GM23338 (cell line): ENCODE measurements at regions not wholly inside any gene's neighbourhood (a gene's known extent, or its start where the extent isn't known, plus 50 kb on each side); places are given as distances from the start of the nearest gene placed in this dataset.

Experiments used
- CREB1 ChIP-seq: fragments of 250-450 bp; sonication (Bioruptor Pico); IDR thresholded peaks from 2 replicates; pipeline ENCODE4 v1.5.0; 2020; ENCODE audit warnings: low read depth, mild to moderate bottlenecking, moderate library complexity
- EZH2 ChIP-seq: fragments of 200-600 bp; sonication (generic); IDR thresholded peaks from one replicate; pipeline ENCODE4 v1.8.0; 2017; ENCODE audit warnings: antibody characterized with exemption, mild to moderate bottlenecking, low read depth; ENCODE audit not compliant: unreplicated experiment
- EZH2phosphoT487 ChIP-seq: fragments of 200-600 bp; sonication (generic); IDR thresholded peaks from one replicate; pipeline ENCODE4 v1.8.1; 2018; ENCODE audit warnings: antibody characterized with exemption; ENCODE audit not compliant: unreplicated experiment
- JUNB ChIP-seq: IDR thresholded peaks from one replicate; pipeline ENCODE4 v1.6.1; 2016; ENCODE audit warnings: antibody characterized with exemption; ENCODE audit not compliant: unreplicated experiment
- NANOG ChIP-seq: IDR thresholded peaks from 2 replicates; pipeline ENCODE4 v1.6.1; 2016; ENCODE audit warnings: antibody characterized with exemption, borderline replicate concordance
- POLR2AphosphoS5 ChIP-seq: IDR thresholded peaks from 2 replicates; pipeline ENCODE4 v1.6.1; 2016; ENCODE audit warnings: antibody characterized with exemption, low read depth
- STAT1 ChIP-seq: IDR thresholded peaks from one replicate; pipeline ENCODE4 v1.6.1; 2016; ENCODE audit warnings: antibody characterized with exemption; ENCODE audit not compliant: unreplicated experiment
- ZNF114 ChIP-seq: fragments of 250-450 bp; sonication (Bioruptor Pico); IDR thresholded peaks from 2 replicates; pipeline ENCODE4 v1.5.0; 2020; ENCODE audit warnings: mild to moderate bottlenecking, moderate library complexity
- ZNF331 ChIP-seq: fragments of 250-450 bp; sonication (Bioruptor Pico); IDR thresholded peaks from 2 replicates; pipeline ENCODE4 v1.5.0; 2020; ENCODE audit warnings: low read depth, mild to moderate bottlenecking, moderate library complexity
- TF ChIP-seq, protein P1 (sequence below), 2 experiments: fragments of 200-600 bp in 1 of 2; sonication (generic) in 1 of 2; conservative IDR thresholded peaks; 2 replicates each; pipeline versions ENCODE4 v1.5.1 to v1.6.1; 2016 to 2017; ENCODE audit warnings: antibody characterized with exemption in 2 of 2, low read depth in 2 of 2, mild to moderate bottlenecking in 2 of 2, moderate library complexity in 1 of 2
- TF ChIP-seq, protein P2 (sequence below): IDR thresholded peaks from one replicate; pipeline ENCODE4 v1.6.1; 2018; ENCODE audit warnings: antibody characterized with exemption; ENCODE audit not compliant: unreplicated experiment
- TF ChIP-seq, protein P3 (sequence below): IDR thresholded peaks from 2 replicates; pipeline ENCODE4 v1.6.1; 2016; ENCODE audit warnings: antibody characterized with exemption

DNA sequence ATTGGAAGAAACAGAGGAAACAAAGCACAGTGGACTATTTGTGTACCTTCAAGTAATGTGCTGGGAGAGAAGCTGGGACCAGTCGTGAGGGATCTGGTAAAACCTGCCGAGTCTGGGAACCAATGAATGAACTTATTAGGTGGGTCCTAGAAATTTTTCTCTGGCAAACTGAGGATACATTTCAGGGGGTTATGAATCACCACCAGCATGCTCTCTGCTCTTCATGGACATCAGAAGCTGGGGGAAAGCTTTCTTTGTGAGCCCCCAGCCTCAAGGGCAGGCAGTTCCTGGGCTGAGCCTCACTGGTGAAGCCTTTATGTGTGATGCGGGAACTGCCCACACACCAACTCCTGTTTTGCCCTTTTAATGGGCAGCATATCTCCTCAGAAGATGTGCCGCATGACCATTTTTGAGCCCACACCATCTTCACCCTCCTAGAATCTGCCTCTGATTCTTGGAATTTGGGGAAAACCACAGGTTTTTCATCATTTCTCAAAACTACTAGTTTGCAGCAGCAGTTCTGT is 95.4 kb upstream of the ENPP6 start:
- no peak for TF ChIP-seq JUNB
- TF ChIP-seq, protein P1, sequence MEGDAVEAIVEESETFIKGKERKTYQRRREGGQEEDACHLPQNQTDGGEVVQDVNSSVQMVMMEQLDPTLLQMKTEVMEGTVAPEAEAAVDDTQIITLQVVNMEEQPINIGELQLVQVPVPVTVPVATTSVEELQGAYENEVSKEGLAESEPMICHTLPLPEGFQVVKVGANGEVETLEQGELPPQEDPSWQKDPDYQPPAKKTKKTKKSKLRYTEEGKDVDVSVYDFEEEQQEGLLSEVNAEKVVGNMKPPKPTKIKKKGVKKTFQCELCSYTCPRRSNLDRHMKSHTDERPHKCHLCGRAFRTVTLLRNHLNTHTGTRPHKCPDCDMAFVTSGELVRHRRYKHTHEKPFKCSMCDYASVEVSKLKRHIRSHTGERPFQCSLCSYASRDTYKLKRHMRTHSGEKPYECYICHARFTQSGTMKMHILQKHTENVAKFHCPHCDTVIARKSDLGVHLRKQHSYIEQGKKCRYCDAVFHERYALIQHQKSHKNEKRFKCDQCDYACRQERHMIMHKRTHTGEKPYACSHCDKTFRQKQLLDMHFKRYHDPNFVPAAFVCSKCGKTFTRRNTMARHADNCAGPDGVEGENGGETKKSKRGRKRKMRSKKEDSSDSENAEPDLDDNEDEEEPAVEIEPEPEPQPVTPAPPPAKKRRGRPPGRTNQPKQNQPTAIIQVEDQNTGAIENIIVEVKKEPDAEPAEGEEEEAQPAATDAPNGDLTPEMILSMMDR (conservative IDR thresholded peaks at IDR 0.05; ENCODE audit: low read depth in 2 of 2): no peak
- TF ChIP-seq EZH2: no peak
- no peak for TF ChIP-seq POLR2AphosphoS5
- TF ChIP-seq, protein P2, sequence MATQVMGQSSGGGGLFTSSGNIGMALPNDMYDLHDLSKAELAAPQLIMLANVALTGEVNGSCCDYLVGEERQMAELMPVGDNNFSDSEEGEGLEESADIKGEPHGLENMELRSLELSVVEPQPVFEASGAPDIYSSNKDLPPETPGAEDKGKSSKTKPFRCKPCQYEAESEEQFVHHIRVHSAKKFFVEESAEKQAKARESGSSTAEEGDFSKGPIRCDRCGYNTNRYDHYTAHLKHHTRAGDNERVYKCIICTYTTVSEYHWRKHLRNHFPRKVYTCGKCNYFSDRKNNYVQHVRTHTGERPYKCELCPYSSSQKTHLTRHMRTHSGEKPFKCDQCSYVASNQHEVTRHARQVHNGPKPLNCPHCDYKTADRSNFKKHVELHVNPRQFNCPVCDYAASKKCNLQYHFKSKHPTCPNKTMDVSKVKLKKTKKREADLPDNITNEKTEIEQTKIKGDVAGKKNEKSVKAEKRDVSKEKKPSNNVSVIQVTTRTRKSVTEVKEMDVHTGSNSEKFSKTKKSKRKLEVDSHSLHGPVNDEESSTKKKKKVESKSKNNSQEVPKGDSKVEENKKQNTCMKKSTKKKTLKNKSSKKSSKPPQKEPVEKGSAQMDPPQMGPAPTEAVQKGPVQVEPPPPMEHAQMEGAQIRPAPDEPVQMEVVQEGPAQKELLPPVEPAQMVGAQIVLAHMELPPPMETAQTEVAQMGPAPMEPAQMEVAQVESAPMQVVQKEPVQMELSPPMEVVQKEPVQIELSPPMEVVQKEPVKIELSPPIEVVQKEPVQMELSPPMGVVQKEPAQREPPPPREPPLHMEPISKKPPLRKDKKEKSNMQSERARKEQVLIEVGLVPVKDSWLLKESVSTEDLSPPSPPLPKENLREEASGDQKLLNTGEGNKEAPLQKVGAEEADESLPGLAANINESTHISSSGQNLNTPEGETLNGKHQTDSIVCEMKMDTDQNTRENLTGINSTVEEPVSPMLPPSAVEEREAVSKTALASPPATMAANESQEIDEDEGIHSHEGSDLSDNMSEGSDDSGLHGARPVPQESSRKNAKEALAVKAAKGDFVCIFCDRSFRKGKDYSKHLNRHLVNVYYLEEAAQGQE: no peak
- no peak for TF ChIP-seq NANOG
- TF ChIP-seq EZH2phosphoT487: no peak
- TF ChIP-seq CREB1 (CRISPR knock-in tag): no peak
- TF ChIP-seq ZNF114: no peak
- TF ChIP-seq ZNF331 (CRISPR knock-in tag): no peak
- TF ChIP-seq, protein P3, sequence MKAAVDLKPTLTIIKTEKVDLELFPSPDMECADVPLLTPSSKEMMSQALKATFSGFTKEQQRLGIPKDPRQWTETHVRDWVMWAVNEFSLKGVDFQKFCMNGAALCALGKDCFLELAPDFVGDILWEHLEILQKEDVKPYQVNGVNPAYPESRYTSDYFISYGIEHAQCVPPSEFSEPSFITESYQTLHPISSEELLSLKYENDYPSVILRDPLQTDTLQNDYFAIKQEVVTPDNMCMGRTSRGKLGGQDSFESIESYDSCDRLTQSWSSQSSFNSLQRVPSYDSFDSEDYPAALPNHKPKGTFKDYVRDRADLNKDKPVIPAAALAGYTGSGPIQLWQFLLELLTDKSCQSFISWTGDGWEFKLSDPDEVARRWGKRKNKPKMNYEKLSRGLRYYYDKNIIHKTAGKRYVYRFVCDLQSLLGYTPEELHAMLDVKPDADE: no peak
- TF ChIP-seq STAT1: no peak
